ENCODE measurements at regions not wholly inside any gene's neighbourhood (a gene's known extent, or its start where the extent isn't known, plus 50 kb on each side); places are given as distances from the start of the nearest gene placed in this dataset.

DNA sequence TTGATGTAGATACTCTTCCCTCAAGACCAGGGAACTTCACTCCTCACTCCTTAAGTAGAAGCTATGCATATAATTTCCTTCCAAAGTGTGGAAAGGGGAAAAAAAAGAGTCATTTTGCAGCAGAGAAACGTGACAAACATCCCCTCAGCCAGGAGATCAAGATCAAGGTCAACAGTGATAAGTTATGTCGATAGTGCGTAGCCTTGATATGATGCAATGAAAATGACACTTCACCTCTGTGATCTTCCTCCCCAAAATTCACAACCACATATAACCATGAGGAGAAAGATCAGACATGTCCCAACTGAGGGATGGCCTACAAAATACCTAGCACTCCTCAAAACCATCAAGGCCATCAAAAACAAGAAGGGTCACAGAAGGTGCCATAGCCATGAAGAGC is 160.4 kb upstream of the MYLIP start:
- TF ChIP-seq TEAD4 (IDR thresholded peaks at IDR 0.05) (no peak), EP300 (IDR thresholded peaks at IDR 0.05; ENCODE audit: borderline replicate concordance) (no peak), RAD21 (IDR thresholded peaks at IDR 0.05; ENCODE audit: low read depth) (no peak), YY1 (IDR thresholded peaks at IDR 0.05; ENCODE audit: low read depth) (no peak), FOXM1 (IDR thresholded peaks at IDR 0.05; ENCODE audit: borderline replicate concordance, low read depth) (no peak), CREB1 (IDR thresholded peaks at IDR 0.05; ENCODE audit: low read depth) (no peak), CEBPB (IDR thresholded peaks at IDR 0.05) (no peak)
- TF ChIP-seq, protein P1, sequence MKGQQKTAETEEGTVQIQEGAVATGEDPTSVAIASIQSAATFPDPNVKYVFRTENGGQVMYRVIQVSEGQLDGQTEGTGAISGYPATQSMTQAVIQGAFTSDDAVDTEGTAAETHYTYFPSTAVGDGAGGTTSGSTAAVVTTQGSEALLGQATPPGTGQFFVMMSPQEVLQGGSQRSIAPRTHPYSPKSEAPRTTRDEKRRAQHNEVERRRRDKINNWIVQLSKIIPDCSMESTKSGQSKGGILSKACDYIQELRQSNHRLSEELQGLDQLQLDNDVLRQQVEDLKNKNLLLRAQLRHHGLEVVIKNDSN (IDR thresholded peaks at IDR 0.05) = no peak
